Epithelial cell of esophagus (primary cell): ENCODE measurements at regions not wholly inside any gene's neighbourhood (a gene's known extent, or its start where the extent isn't known, plus 50 kb on each side); places are given as distances from the start of the nearest gene placed in this dataset.
"Not testable (repeated sequence)": the region's sequence is repeated elsewhere in the genome, so short reads cannot be mapped to it uniquely, and the experiment has no call there.

Experiments
- DNase-seq: peaks from one replicate; pipeline ENCODE4 v3.0.0; 2010; ENCODE audit warnings: low read depth
- H3K4me3 ChIP-seq: 2 replicates; pipeline ENCODE4 v1.5.1; 2011; ENCODE audit warnings: mild to moderate bottlenecking, low read length, control low read depth
- TF ChIP-seq, protein P1 (sequence below): IDR thresholded peaks from 2 replicates; pipeline ENCODE4 v1.5.1; 2011; ENCODE audit warnings: low read depth, mild to moderate bottlenecking, low read length, control low read depth, inconsistent platforms; ENCODE audit not compliant: insufficient read depth; ENCODE audit errors: missing control alignments

DNA sequence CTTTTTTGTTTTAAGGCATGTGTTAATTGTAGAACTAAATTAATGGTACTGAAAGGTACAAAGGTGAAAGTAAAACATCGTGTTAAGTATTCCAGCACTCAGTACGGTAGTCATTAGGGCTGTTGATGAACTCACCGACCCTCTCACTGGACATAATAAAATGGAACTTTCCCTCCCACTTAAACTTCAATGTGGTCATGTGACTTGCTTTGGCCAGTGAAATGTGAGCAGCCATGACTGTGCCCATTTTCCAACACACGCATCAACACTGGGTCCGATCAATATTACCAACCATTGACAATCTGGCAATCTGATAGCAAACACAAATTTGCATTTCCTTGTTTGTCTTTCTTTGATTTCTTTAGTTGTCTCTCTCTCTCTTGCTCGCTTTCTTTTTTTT is 125.1 kb downstream of the SPP2 start:
- TF ChIP-seq, protein P1, sequence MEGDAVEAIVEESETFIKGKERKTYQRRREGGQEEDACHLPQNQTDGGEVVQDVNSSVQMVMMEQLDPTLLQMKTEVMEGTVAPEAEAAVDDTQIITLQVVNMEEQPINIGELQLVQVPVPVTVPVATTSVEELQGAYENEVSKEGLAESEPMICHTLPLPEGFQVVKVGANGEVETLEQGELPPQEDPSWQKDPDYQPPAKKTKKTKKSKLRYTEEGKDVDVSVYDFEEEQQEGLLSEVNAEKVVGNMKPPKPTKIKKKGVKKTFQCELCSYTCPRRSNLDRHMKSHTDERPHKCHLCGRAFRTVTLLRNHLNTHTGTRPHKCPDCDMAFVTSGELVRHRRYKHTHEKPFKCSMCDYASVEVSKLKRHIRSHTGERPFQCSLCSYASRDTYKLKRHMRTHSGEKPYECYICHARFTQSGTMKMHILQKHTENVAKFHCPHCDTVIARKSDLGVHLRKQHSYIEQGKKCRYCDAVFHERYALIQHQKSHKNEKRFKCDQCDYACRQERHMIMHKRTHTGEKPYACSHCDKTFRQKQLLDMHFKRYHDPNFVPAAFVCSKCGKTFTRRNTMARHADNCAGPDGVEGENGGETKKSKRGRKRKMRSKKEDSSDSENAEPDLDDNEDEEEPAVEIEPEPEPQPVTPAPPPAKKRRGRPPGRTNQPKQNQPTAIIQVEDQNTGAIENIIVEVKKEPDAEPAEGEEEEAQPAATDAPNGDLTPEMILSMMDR: no peak
- DNase-seq: no peak
- H3K4me3 ChIP-seq: no peak overlapping the region

DNA sequence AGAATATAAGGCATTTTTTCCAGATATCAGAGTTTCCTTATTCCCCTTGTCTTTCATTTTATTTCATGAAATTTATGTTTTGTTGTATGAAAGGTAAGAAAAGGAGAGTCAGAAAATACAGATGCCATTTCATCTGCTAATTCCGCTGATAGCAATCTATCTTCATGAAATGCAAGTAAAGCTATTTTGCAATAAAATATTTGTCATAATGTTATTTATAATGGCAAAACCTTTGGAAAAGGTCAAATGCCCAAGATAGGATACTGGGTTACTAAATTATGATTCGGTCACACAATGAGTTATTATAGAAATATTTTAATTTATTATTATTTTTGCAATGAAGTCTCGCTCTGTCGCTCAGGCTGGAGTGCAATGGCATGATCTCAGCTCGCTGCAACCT is 124.2 kb downstream of the SPP2 start:
- DNase-seq: no peak
- H3K4me3 ChIP-seq: no peak overlapping the region
- TF ChIP-seq, protein P1: no peak

DNA sequence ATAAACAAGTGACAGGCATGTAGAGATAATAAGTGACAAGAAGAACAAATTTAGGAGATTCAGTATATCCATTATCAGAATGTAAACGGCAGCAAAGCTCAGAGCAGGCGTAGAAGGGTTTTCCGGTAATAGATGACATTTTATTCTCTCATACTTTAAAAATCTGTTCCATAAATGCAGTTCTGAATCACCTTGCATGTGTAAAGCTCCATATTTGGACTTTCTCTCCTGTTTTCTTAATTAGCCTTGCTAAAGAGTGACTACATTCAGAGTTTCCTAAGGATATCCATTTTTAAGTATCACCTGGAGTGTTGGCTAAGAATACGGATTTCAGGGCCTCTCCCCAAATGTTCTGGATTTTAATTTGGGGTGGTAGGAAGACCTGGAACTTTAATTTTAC is 122.0 kb downstream of the SPP2 start:
- no peak overlapping the region for H3K4me3 ChIP-seq
- DNase-seq: no peak
- TF ChIP-seq, protein P1: no peak

DNA sequence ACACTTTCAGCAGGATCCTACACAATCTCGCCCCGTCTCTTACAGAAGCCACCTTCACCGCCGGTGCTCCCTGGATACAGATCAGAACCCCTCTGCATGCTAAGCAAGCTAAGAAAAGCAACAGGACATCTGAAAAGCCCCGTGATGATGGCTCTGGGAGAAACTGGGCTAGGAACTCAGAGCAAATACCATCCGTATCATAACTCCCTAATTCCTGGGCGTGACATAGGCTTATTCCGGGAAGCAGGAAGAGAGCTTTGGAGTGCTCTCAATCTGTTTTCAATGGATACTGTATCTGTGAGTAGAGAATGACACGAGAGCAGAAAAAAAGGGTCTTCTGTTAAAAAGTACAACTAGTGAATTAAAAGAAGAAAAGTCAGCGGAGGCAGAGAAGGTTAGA is 121.6 kb downstream of the SPP2 start:
- no peak for DNase-seq
- TF ChIP-seq, protein P1: no peak
- no peak overlapping the region for H3K4me3 ChIP-seq

DNA sequence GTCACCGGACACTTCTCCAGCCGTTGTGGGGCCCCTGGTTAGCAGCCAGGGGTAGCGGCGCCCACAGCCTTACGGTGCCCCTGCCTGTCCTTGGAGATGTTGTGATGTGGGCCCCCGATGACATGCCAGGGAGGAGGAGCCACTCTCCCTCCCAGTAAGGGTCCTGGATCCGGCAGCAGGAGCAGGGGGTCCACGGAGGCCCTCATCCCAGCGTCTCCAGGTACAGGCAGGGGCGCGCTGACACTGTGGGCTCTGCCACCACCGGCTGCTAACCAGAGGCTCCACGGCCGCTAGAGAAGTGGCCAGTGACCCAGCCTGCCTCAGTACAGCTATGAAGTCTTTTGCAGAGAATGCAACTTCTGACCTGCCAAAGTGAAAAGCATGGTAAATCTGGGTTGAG is 121.2 kb downstream of the SPP2 start:
- TF ChIP-seq, protein P1: no peak
- H3K4me3 ChIP-seq: no peak overlapping the region
- DNase-seq: no peak

DNA sequence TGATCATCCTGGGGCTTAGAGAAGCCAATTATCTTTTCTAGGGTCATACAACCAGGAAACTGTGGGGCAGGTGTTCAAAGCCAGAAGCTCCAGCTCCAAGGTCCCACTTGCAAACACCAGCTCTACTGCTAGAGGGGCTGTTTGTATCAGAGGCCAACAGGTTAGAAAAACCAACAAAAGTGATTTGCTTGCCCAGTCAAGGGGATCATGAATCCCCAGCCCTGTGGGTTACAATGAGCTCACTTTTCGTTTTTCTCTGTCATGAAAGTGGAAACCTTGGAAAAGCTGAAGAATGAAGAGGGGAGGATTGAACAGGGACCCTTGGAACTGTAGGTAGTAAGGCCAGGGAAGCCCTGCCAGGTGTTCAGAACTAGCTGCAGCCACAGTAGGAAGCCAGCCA is 119.2 kb downstream of the SPP2 start:
- H3K4me3 ChIP-seq: no peak overlapping the region
- TF ChIP-seq, protein P1: no peak
- DNase-seq: no peak

DNA sequence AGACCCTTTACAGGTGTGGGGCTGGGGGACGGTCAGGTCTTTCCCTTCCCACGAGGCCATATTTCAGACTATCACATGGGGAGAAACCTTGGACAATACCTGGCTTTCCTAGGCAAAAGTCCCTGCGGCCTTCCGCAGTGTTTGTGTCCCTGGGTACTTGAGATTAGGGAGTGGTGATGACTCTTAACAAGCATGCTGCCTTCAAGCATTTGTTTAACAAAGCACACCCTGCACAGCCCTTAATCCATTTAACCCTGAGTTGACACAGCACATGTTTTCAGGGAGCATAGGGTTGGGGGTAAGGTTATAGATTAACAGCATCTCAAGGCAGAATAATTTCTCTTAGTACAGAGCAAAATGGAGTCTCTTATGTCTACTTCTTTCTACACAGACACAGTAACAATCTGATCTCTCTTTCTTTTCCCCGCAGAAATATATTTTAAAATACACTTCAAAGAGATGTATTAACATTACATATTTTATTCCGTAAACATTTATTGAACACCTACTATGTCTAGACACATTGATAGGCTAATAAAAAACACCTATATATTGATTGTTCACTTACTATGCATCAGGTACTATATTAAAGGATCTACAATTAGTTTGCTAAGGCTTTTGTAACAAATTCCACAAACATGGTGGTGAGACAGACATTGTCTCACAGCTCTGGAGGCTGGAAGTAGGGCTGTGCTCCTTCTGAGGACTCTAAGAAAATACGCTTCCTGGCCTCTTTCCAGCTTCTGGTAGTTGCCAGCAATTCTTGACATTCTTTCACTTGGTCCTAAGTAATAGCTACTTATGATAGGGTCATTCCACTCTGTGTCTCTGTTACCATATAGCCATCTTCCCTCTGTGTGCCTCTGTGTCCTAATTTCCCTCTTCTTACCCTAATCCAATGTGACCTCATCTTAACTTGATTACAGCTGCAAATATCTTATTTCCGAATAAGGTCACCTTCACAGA is 118.4 kb downstream of the SPP2 start:
- H3K4me3 ChIP-seq: not testable (repeated sequence)
- DNase-seq: peak; percentile 25
